ENCODE measurements at regions not wholly inside any gene's neighbourhood (a gene's known extent, or its start where the extent isn't known, plus 50 kb on each side); places are given as distances from the start of the nearest gene placed in this dataset.

DNA sequence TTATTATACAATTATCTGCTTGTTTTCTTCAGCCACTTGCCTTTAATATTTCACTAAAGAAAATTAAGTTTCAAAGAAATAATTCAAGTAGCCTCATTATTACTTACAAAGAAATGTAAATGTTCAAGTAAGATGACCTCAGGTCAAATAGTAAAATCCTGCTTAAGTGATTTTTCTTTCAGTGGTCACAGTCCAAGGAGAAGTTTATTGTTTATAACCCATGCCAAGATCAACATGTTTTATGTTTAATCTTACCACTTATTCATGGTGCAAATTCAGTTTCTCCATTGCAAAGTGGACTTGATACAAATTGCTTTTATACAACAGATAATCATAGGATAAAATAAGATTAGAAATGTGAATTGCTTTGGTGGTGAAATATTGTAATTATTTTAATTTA lies 370.2 kb upstream of the FLRT2 start:
- Histone ChIP-seq H3K27me3 (ENCODE audit: control insufficient read depth, insufficient read depth, low read length) (no peaks in the 10 kb centered on the region), H3K36me3 (ENCODE audit: control insufficient read depth, insufficient read depth, low read length) (no peaks in the 10 kb centered on the region), H3K4me3 (ENCODE audit: low read depth, low read length) (no peak overlapping the region)
- DNase-seq (ENCODE audit: low read depth), result no peak
- TF ChIP-seq, protein P1, sequence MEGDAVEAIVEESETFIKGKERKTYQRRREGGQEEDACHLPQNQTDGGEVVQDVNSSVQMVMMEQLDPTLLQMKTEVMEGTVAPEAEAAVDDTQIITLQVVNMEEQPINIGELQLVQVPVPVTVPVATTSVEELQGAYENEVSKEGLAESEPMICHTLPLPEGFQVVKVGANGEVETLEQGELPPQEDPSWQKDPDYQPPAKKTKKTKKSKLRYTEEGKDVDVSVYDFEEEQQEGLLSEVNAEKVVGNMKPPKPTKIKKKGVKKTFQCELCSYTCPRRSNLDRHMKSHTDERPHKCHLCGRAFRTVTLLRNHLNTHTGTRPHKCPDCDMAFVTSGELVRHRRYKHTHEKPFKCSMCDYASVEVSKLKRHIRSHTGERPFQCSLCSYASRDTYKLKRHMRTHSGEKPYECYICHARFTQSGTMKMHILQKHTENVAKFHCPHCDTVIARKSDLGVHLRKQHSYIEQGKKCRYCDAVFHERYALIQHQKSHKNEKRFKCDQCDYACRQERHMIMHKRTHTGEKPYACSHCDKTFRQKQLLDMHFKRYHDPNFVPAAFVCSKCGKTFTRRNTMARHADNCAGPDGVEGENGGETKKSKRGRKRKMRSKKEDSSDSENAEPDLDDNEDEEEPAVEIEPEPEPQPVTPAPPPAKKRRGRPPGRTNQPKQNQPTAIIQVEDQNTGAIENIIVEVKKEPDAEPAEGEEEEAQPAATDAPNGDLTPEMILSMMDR (IDR thresholded peaks at IDR 0.05; ENCODE audit: insufficient read depth, low read length, poor library complexity, severe bottlenecking), result no peak

DNA sequence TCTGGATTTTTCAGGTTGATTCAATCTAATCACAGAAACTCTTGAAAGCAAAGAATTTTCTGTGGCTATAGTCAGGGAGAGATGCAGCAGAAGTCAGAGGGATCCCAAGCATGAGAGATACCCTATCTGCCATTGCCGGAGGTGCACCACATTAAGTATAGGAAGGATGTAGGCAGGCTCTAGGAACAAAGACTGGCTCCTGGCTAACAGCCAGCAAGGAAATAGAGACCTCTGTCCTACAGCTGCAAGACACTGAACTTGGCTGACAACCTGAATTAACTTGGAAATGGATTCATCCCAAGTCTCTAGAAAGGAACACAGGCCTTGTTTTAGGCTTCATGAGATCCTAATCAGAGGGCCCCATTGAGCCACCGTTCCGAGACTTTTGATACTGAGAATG lies 364.9 kb upstream of the FLRT2 start:
- no peak for DNase-seq (ENCODE audit: low read depth)
- no peaks in the 10 kb centered on the region for H3K36me3 ChIP-seq (ENCODE audit: control insufficient read depth, insufficient read depth, low read length)
- TF ChIP-seq, protein P1 (IDR thresholded peaks at IDR 0.05; ENCODE audit: insufficient read depth, low read length, poor library complexity, severe bottlenecking), result no peak
- H3K27me3 ChIP-seq (ENCODE audit: control insufficient read depth, insufficient read depth, low read length), result no peaks in the 10 kb centered on the region
- no peak overlapping the region for H3K4me3 ChIP-seq (ENCODE audit: low read depth, low read length)

DNA sequence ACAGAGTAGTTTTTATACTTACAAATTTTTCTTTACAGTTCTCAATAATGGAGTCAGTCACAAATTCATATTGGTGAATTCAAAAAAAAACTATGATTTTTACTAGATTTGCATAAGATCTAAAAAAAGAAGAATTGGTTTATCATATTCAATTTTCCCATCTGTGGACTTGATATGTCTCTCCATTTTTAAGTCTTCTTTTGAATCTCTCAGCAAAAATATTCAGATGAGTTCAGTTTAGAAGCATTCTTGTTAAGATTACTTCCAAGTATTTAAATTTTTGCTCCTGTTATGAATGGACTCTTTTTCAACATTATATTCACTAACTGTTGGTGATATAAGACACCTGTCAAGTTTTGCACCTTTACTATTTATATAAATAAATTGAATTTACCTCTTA lies 360.6 kb upstream of the FLRT2 start:
- H3K27me3 ChIP-seq (ENCODE audit: control insufficient read depth, insufficient read depth, low read length), result no peaks in the 10 kb centered on the region
- no peak for DNase-seq (ENCODE audit: low read depth)
- H3K36me3 ChIP-seq (ENCODE audit: control insufficient read depth, insufficient read depth, low read length), result no peaks in the 10 kb centered on the region
- H3K4me3 ChIP-seq (ENCODE audit: low read depth, low read length), result no peak overlapping the region
- TF ChIP-seq, protein P1 (IDR thresholded peaks at IDR 0.05; ENCODE audit: insufficient read depth, low read length, poor library complexity, severe bottlenecking), result no peak

DNA sequence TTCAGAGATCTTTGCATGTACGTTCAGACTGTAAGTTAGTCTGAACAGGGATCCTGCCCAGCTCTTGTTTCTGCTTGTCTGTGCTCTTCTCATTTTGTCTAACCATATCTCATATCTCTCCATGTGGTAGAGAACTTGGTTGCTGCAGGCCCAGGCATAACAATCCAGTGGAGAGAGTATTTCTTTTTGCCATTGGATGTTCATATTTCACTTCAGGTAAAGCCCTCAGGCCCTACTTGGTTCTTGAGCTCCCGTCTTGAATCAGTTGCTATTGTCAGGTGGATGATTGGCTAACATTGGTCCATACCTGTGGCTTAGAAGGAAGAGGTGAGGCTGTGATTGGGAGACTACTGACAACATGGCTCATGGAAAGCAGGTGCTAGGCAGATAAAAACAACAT lies 357.7 kb upstream of the FLRT2 start:
- no peak overlapping the region for H3K4me3 ChIP-seq (ENCODE audit: low read depth, low read length)
- H3K27me3 ChIP-seq (ENCODE audit: control insufficient read depth, insufficient read depth, low read length), result no peaks in the 10 kb centered on the region
- no peaks in the 10 kb centered on the region for H3K36me3 ChIP-seq (ENCODE audit: control insufficient read depth, insufficient read depth, low read length)
- TF ChIP-seq, protein P1 (IDR thresholded peaks at IDR 0.05; ENCODE audit: insufficient read depth, low read length, poor library complexity, severe bottlenecking), result no peak
- DNase-seq (ENCODE audit: low read depth), result no peak

DNA sequence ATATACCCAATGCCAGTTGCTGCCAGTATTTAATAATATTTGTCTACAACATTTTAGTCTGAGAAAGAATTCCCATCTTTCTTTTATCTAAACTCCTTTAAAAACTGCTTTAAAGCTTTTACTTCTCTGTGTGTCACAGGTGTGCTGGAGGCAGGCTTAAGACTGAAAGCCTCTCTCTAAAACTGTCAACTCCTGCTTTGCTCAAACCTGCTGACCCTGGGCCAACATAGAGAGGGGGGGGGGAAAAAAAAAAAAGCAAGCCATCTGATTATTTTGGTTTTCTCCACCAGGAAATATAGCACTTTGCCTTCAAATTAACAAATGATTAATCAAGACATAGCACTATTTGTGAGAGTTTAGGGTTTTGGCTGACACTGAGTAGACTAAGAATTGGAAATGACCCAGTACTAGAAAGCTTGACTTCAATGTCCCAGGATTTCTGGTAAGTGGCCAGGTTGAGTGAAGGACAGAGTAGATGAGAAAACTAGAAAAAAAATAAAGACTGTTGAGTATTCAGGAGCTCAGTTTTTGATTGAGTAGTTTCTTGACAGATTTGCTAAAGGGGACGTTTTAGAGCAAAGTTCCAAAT lies 357.0 kb upstream of the FLRT2 start:
- no peak for DNase-seq (ENCODE audit: low read depth)
- TF ChIP-seq, protein P1 (IDR thresholded peaks at IDR 0.05; ENCODE audit: insufficient read depth, low read length, poor library complexity, severe bottlenecking), result no peak
- H3K27me3 ChIP-seq (ENCODE audit: control insufficient read depth, insufficient read depth, low read length), result no peaks in the 10 kb centered on the region
- H3K36me3 ChIP-seq (ENCODE audit: control insufficient read depth, insufficient read depth, low read length), result no peaks in the 10 kb centered on the region
- no peak overlapping the region for H3K4me3 ChIP-seq (ENCODE audit: low read depth, low read length)

DNA sequence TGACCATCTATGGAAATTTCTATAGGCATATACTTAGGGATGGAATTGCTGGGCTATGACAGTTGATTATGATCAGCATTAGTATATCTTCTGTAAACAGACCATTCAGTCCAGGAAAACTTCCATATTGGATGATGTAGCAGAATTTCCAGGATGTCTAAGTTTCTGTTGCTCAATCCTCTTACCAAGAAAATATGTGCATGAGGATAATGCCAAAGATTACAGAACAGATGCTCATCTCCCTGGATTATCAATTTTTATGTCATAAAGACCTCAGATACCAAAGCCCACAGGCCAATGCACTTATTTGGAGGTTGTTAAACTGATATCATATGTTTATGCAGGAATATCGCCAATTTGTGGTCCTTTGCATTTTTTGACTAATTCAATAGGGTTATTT lies 354.4 kb upstream of the FLRT2 start:
- H3K4me3 ChIP-seq (ENCODE audit: low read depth, low read length), result no peak overlapping the region
- DNase-seq (ENCODE audit: low read depth), result no peak
- no peaks in the 10 kb centered on the region for H3K27me3 ChIP-seq (ENCODE audit: control insufficient read depth, insufficient read depth, low read length)
- H3K36me3 ChIP-seq (ENCODE audit: control insufficient read depth, insufficient read depth, low read length), result no peaks in the 10 kb centered on the region
- TF ChIP-seq, protein P1 (IDR thresholded peaks at IDR 0.05; ENCODE audit: insufficient read depth, low read length, poor library complexity, severe bottlenecking), result no peak

Measured in kidney epithelial cell (primary cell).